ENCODE measurements at regions not wholly inside any gene's neighbourhood (a gene's known extent, or its start where the extent isn't known, plus 50 kb on each side); places are given as distances from the start of the nearest gene placed in this dataset.

- DNase-seq: no peak
Measured at GRCh38 chr11:127369356-127369755, 368.8 kb upstream of the KIRREL3 start.

- DNase-seq: no peak
Measured at GRCh38 chr11:127362754-127363308, 362.3 kb upstream of the KIRREL3 start.

GRCh38 chr11:127358160-127358559, 357.6 kb upstream of the KIRREL3 start:
- no peak for DNase-seq

DNA sequence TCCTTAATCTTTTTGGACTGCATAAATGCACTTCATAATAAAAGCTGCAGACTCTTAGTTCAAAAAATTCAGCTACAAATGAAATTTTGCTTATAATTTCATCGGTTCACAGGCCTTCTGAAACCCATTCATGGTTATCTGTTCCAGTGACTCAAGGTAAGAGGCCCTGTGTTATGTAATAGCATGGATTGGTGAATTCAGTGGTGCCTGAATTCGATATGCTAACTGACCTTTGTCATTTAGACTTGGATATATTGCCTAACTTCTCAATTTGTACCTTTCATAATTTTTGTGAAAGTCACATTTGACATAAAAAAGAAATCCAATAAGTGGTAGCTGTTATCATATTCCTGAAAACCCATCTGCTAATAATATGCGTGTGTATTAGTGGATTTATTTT, 349.9 kb upstream of the KIRREL3 start:
- DNase-seq: no peak

DNA sequence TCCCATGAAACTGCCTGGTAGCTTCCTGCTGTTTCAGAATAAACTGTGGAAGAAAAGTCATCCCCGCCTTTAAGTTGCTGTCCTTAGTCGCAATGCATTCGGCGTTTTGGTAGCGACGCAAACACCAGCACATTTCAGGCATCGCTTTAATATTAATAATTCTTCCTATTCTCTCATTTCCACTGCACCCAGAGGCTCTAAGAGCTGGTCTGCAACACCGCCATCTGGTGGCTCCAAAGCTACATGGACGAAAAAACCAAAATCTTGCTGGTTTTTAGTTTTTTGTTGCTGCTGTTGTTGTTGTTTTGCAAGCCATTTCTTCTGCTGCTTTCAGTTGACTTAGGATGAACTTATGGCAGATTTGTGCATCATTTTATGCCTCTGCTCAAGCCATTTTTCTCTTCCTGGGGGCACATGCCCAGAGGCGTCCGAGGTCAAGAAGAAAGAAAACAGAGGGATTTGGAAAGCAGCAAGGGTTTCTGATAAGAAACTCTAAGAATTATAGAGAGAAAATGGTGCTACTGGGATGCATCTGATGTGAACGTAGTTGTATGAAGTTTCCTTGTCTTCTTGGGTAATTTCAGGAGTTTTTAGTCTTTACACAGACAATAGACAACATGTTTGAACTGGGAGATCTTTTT, 345.4 kb upstream of the KIRREL3 start:
- DNase-seq: peak; percentile 4

DNA sequence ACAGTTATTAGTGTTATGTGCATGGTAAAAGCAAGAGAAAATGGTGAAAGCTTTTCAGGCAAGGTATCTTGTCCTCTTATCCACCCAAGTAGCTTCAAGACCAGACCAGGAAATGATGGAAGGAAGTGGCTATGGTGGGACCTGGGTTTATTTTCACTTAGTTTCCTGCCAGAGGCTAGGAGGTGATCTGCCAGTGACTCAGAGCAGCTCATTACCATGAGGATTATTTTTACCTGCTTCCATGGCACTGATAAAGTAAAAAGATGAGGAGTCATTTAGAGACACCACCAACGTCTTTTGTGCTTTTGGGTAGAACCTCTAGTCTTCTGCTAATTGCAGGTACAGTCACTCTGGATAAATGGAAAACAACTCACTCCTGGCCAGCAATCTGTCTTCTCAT, 339.9 kb upstream of the KIRREL3 start:
- no peak for DNase-seq

- no peak for DNase-seq
Measured at GRCh38 chr11:127339376-127339775, 338.8 kb upstream of the KIRREL3 start.

GRCh38 chr11:127338380-127339259, 338.1 kb upstream of the KIRREL3 start:
- no peak for DNase-seq

DNA sequence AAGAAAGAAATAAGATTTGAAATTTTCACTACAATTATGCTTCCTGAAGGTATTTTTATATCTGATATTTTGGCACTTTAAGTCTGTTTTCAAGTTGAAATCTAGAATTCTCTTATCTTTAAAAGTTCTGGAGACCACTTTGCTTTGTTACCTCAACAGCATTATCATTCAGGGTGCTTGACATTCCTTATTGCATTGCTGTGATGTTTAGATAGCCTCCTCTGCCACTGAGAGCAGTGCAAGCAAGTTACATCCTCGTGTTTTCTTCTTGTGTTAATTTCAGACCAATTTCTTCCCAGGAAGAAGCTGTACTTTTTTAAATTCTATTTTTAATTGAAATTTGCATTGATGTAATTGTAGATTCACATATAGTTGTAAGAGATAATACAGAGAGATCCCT, 333.9 kb upstream of the KIRREL3 start:
- DNase-seq: no peak

DNA sequence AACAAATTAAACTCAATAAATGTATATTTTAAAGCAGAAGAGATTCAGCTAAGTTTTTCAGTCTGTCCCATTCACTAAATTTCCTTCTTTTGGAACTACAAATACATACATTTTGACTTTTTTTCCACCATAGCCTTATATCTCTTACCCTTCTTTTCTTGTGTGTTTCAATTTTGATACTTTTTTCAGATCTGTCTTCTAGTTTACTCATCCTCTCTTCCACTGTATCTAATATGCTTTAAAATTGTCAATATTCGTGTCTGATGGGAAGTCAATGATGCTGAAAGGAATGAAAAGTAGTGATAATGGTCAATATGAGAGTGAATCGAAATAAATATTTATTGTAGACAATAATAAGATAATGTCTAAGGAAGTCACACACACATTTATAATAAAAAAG, 332.3 kb upstream of the KIRREL3 start:
- no peak for DNase-seq

GRCh38 chr11:127330044-127330443, 329.5 kb upstream of the KIRREL3 start:
- no peak for DNase-seq

- no peak for DNase-seq
Measured at GRCh38 chr11:127308291-127308690, 307.7 kb upstream of the KIRREL3 start.

DNA sequence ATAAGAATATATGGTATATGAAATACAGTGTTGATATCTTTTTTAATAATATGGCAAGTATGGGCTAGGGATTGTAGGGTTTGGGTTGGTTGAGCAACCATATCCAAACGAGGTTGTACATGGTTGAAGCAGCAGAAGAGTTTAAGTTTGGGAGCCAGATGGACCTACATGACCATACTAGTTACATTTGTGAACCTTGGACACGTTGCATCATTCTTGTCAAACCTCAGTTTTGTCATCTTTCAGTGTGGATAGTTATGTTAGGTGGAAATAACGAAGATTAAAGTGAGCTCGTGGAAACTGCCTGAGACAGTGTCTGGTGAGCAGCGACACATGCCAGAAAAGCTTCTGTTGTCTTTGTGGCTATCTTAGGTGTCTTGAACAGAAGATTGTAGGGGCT, 307.1 kb upstream of the KIRREL3 start:
- no peak for DNase-seq

DNA sequence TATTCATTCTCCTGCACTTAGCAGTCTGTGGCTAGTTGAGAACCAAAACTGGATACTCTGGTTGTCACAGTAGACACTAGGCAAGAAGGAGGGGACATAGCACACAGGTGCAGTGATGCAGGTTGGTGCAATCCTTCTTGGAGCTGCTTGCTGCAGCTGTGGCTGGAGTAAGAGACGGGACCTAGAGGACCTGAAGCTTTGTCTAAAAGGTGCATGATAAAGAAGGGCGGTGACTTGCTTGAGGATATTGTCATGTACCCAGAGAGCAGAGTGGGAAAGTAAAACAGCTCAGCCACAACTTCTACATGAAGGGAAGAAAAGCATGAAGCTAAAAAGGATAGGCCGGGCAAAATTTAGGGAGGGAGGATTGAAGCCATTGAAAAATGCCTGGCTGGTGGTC, 304.1 kb upstream of the KIRREL3 start:
- no peak for DNase-seq

GRCh38 chr11:127288926-127289325, 288.4 kb upstream of the KIRREL3 start:
- no peak for DNase-seq

DNA sequence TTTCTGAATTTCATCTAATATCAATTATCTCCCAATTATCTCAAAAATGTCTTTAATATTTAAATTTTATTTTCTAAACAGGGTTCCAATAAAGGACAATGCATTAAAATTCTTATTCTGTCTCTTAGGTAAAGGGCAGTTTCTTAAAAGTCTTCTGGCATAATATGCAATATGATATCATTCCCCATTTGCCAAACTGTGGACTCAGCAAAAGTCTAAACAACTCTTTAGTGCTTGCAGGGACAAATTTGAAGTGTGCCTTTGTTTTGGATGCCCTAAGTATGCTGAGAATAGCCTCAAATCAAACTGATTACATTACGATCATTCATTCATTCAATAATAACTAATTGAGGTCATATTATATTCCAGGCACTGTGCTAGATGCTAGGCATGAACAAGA, 281.0 kb upstream of the KIRREL3 start:
- DNase-seq: no peak

DNA sequence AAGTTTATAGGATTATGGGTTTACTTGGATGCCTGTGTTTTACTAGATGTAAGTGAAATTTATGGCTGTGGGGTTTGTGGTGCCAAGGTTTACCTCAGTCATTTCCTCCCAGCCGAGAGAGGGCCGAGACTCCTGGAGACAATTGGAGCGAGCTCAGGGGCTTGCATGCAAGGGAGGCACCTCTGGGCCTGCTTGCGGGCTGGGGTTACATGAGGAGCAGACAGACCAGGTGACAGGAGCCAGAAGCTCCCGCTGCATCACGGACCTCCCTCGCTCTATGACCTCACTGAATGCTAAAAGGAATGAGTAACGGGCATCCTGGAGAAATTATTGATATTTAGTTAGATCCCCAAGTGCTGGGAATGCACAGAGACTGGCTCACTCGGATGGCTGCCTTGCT, 275.2 kb upstream of the KIRREL3 start:
- no peak for DNase-seq

DNA sequence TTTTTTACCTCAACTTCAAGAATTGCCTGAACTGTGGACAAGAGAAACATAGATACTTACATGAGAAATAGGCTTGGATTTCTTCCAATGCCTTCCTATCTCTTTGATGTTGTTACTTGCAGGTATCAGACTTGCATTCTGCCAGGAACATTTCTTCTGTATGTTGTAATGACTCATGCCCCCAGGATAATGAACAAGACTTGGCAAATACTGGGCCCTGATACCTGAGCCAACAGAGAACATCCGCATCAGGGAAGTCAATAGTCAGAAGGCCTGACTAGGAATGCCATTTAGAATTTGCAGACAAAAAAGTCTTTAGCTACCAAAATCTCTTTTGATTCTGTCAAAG, 273.7 kb upstream of the KIRREL3 start:
- no peak for DNase-seq

DNA sequence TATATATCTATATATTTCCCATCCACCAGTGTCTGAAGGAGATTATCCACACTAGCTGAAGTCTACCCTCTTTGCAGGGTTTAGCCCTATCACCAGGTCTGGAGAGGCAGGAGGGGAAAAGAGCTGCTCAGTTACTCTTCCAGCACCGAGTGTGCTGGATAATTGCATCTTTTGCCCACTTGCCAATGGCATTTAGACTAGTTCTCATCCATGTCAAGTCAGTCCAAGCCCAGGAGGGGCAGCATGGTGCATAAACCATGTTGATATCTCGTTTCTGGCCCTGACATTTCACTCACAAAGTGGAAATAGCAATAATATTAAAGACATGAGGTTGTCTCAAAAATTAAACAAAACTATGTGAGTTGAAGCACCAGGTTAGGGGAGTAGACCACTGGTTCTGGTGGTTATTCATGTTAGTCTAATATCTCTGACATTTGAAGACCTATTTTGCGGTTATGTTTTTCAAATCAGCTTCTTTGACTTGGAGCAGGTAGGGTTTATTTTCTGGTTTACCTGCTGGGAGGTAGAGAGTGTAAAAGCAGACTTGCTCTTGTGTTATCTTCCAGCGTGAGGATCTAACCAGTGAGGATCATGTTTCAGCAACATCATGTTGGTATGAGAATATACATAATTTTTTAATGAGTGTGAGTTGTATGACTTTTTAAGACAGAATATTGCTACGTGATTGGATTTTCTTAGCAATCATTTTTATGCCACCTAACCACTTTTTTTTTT, 273.2 kb upstream of the KIRREL3 start:
- DNase-seq: no peak

GRCh38 chr11:127270851-127271250, 270.3 kb upstream of the KIRREL3 start:
- DNase-seq: no peak

GRCh38 chr11:127269911-127270310, 269.3 kb upstream of the KIRREL3 start:
- DNase-seq: no peak

- DNase-seq: no peak
Measured at GRCh38 chr11:127268932-127269331, 268.4 kb upstream of the KIRREL3 start.

DNA sequence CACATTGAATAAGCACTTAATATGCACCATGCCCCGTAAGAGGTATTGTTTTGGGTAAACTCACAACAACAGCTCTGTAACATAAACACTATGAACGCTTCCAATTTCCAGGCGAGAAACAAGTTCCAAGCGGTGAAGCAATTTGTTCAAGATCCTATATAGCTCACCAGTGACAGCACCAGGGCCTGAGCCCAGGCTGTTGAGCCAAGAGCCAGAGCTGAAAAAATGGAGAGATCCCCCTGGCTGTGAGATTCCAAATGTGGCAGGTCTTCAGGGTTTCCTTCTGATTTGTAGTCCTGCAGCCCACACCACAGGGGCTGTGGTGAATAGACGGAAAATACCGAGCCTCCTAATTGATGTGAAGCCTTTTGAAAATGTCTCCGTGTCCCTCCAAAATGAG, 268.0 kb upstream of the KIRREL3 start:
- no peak for DNase-seq

DNA sequence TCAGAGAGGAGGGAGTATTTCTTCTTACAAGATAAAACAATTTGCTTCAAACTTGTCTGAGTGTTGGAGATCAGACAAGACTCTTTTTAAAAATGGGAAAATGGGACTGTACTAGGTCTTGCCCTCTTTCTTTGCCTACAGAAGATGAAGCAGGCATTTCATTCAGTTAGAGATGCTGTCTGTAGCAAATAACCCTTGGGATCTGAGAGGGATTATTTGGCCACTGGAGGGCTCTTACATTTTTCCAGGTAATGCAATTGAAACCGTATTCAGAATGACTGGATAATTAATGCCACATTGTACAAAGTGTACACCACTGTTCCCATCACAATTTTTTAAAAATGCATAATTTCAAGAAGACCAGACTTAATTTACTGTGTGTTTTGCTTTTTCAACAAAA, 258.5 kb upstream of the KIRREL3 start:
- DNase-seq: no peak

Measured in CD4-positive, alpha-beta T cell treated with Interleukin-17A for 1 hour (primary cell).